A549 (cell line): ENCODE measurements at regions not wholly inside any gene's neighbourhood (a gene's known extent, or its start where the extent isn't known, plus 50 kb on each side); places are given as distances from the start of the nearest gene placed in this dataset.

Experiments
- EP300 ChIP-seq, 2 experiments: fragments of >200 bp; sonication (Bioruptor Twin); formaldehyde crosslinking; IDR thresholded peaks; 2 replicates in 1 of 2; 3 replicates in 1 of 2; pipeline ENCODE4 v1.6.1; 2016 to 2017
- JUNB ChIP-seq: fragments of >200 bp; sonication (Bioruptor Twin); formaldehyde crosslinking; IDR thresholded peaks from 2 replicates; pipeline ENCODE4 v1.6.1; 2016
- MAZ ChIP-seq: fragments of 150-350 bp; IDR thresholded peaks from 2 replicates; pipeline ENCODE4 v1.6.1; 2014; ENCODE audit warnings: antibody characterized with exemption, low read depth, low read length, borderline replicate concordance
- MYC ChIP-seq: IDR thresholded peaks from 2 replicates; pipeline ENCODE4 v1.6.1; 2012; ENCODE audit warnings: mild to moderate bottlenecking, inconsistent platforms, low read length, improper control_type of control experiment, borderline replicate concordance
- NR3C1 ChIP-seq: fragments of >200 bp; sonication (Bioruptor Twin); formaldehyde crosslinking; IDR thresholded peaks from 3 replicates; pipeline ENCODE4 v1.6.1; 2017
- POLR2A ChIP-seq: IDR thresholded peaks from 2 replicates; pipeline ENCODE4 v1.6.1; 2012; ENCODE audit warnings: mild to moderate bottlenecking, low read length
- RARB ChIP-seq: fragments of 250-450 bp; sonication (Bioruptor Pico); IDR thresholded peaks from 2 replicates; pipeline ENCODE4 v1.8.0; 2021; ENCODE audit warnings: mild to moderate bottlenecking, moderate library complexity
- SMC3 ChIP-seq: fragments of >200 bp; sonication (Bioruptor Twin); formaldehyde crosslinking; IDR thresholded peaks from 3 replicates; pipeline ENCODE4 v1.6.1; 2018; ENCODE audit warnings: inconsistent platforms
- ZFP36 ChIP-seq: fragments of 450-650 bp; IDR thresholded peaks from 2 replicates; pipeline ENCODE4 v1.6.1; 2014; ENCODE audit warnings: borderline replicate concordance; ENCODE audit not compliant: partially characterized antibody
- TF ChIP-seq, protein P1 (sequence below): fragments of >200 bp; sonication (Bioruptor Twin); formaldehyde crosslinking; IDR thresholded peaks from 3 replicates; pipeline ENCODE4 v1.6.1; 2016
- TF ChIP-seq, protein P2 (sequence below): fragments of 200-600 bp; sonication (generic); IDR thresholded peaks from 2 replicates; pipeline ENCODE4 v1.6.1; 2016; ENCODE audit warnings: antibody characterized with exemption, mild to moderate bottlenecking, moderate library complexity
- TF ChIP-seq, protein P3 (sequence below): fragments of 250-450 bp; sonication (Bioruptor Pico); IDR thresholded peaks from 2 replicates; pipeline ENCODE4 v1.5.0; 2020; ENCODE audit warnings: low read depth, mild to moderate bottlenecking, moderate library complexity
- TF ChIP-seq, protein P4 (sequence below): fragments of >200 bp; sonication (Bioruptor Twin); formaldehyde crosslinking; IDR thresholded peaks from 3 replicates; pipeline ENCODE4 v1.5.1; 2016

DNA sequence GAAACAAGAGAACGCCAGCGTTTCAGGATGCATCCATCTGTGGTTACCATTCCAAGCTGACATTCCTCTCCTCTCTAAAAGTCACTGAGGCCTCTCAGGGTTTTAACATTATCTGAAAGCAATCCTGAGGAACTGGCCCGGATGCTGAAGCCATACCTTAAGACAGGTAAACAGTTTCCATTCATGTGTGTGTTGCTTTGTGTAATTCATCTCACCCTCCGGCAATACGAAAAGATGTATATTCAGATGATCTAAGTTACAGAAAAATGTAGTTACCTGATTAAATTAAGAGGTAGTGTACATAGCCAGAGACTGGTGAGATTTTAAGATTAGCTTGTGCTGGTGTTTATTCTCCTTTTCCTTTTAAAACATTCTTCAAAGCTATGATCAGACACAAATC, 68.4 kb upstream of the BACH2 start:
- TF ChIP-seq POLR2A = no peak
- TF ChIP-seq, protein P1, sequence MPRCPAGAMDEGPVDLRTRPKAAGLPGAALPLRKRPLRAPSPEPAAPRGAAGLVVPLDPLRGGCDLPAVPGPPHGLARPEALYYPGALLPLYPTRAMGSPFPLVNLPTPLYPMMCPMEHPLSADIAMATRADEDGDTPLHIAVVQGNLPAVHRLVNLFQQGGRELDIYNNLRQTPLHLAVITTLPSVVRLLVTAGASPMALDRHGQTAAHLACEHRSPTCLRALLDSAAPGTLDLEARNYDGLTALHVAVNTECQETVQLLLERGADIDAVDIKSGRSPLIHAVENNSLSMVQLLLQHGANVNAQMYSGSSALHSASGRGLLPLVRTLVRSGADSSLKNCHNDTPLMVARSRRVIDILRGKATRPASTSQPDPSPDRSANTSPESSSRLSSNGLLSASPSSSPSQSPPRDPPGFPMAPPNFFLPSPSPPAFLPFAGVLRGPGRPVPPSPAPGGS = no peak
- no peak for TF ChIP-seq ZFP36
- TF ChIP-seq, protein P2, sequence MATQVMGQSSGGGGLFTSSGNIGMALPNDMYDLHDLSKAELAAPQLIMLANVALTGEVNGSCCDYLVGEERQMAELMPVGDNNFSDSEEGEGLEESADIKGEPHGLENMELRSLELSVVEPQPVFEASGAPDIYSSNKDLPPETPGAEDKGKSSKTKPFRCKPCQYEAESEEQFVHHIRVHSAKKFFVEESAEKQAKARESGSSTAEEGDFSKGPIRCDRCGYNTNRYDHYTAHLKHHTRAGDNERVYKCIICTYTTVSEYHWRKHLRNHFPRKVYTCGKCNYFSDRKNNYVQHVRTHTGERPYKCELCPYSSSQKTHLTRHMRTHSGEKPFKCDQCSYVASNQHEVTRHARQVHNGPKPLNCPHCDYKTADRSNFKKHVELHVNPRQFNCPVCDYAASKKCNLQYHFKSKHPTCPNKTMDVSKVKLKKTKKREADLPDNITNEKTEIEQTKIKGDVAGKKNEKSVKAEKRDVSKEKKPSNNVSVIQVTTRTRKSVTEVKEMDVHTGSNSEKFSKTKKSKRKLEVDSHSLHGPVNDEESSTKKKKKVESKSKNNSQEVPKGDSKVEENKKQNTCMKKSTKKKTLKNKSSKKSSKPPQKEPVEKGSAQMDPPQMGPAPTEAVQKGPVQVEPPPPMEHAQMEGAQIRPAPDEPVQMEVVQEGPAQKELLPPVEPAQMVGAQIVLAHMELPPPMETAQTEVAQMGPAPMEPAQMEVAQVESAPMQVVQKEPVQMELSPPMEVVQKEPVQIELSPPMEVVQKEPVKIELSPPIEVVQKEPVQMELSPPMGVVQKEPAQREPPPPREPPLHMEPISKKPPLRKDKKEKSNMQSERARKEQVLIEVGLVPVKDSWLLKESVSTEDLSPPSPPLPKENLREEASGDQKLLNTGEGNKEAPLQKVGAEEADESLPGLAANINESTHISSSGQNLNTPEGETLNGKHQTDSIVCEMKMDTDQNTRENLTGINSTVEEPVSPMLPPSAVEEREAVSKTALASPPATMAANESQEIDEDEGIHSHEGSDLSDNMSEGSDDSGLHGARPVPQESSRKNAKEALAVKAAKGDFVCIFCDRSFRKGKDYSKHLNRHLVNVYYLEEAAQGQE = no peak
- TF ChIP-seq EP300 (IDR thresholded peaks at IDR 0.05) = no peak
- TF ChIP-seq SMC3 = no peak
- TF ChIP-seq MAZ = no peak
- TF ChIP-seq, protein P3, sequence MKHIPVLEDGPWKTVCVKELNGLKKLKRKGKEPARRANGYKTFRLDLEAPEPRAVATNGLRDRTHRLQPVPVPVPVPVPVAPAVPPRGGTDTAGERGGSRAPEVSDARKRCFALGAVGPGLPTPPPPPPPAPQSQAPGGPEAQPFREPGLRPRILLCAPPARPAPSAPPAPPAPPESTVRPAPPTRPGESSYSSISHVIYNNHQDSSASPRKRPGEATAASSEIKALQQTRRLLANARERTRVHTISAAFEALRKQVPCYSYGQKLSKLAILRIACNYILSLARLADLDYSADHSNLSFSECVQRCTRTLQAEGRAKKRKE (CRISPR knock-in tag) = no peak
- TF ChIP-seq, protein P4, sequence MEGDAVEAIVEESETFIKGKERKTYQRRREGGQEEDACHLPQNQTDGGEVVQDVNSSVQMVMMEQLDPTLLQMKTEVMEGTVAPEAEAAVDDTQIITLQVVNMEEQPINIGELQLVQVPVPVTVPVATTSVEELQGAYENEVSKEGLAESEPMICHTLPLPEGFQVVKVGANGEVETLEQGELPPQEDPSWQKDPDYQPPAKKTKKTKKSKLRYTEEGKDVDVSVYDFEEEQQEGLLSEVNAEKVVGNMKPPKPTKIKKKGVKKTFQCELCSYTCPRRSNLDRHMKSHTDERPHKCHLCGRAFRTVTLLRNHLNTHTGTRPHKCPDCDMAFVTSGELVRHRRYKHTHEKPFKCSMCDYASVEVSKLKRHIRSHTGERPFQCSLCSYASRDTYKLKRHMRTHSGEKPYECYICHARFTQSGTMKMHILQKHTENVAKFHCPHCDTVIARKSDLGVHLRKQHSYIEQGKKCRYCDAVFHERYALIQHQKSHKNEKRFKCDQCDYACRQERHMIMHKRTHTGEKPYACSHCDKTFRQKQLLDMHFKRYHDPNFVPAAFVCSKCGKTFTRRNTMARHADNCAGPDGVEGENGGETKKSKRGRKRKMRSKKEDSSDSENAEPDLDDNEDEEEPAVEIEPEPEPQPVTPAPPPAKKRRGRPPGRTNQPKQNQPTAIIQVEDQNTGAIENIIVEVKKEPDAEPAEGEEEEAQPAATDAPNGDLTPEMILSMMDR = no peak
- TF ChIP-seq JUNB = no peak
- no peak for TF ChIP-seq NR3C1
- TF ChIP-seq MYC = no peak
- no peak for TF ChIP-seq RARB (CRISPR knock-in tag)
